ENCODE measurements at regions not wholly inside any gene's neighbourhood (a gene's known extent, or its start where the extent isn't known, plus 50 kb on each side); places are given as distances from the start of the nearest gene placed in this dataset.
"Not testable (repeated sequence)": the region's sequence is repeated elsewhere in the genome, so short reads cannot be mapped to it uniquely, and the experiment has no call there.

DNA sequence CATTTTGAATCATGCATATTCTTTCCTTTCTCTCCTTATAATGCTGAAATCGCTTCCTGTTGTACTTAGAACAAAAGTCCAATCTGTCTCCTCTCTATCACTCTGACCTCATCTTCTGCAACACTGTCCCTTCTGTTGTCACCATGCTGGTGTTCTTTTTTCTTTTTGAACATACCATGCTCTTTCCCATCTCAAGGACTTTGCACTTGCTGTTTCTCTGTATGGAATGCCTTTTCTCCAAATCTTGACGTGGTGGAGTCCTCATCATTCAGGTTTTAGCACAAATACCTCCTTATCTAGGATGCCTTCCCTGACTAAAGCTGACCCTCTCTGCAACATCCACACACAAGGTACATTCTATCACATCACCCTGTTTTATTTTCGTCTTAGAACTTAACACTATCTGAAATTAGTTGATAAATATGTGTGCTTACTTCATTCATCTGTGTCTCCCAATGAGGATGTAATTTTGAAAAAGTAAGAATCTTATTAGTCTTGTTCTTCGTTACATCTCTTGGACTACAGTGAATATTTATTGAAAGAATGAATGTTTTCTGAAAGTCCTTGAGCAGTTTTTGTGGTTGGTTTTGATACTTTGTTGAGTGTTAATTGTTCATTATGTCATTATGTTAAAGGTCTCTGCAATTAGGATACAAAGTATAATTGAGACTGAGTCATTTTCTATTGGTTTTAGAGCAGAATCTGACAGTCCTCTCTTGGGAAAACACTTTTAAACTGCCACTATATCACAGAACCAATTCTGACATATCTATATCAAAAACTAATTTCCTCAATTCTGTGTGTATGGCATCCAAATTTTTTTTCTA lies 145.3 kb upstream of the RASA1 start:
- ATAC-seq: peak; percentile 10
- CTCF ChIA-PET: interaction anchor here (0.9 to 4.5 kb wide), 3 partner anchors 23 to 146 kb away, joined by 3 to 13 read pairs (median 8); partner anchors contain the start of gene RASA1
- peak overlapping the region; percentile 93 for H3K27ac Mint-ChIP-seq
- H3K4me1 Mint-ChIP-seq: peaks cover 58% of the 10 kb centered on the region
- no peaks in the 10 kb centered on the region for H3K27me3 Mint-ChIP-seq
- H3K9me3 Mint-ChIP-seq (ENCODE audit: low read depth): no peaks in the 10 kb centered on the region
- H3K4me3 Mint-ChIP-seq: peak overlapping the region; percentile 54
- H3K36me3 Mint-ChIP-seq: peaks cover 10% of the 10 kb centered on the region
- DNase-seq: no peak

DNA sequence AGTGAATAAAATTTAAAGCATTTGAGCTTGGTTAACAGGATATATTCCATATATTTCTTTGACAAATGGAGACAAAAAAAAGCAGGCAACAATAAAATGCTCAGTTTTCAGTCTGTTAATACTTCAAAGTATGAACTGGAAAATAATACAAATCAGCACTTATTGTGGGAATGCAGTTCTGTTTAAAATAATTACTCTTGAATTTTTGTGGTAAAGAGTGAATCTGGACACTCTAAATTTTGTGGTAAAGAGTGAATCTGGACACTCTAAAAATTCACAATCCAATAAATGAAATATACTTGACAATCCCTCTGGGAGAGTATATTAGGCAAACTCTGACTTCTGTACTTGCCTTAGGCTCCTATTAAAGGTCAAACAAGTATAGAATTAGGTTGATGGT lies 141.9 kb upstream of the RASA1 start:
- Mint-ChIP-seq H3K4me1 (peaks cover 45% of the 10 kb centered on the region), H3K27ac (no peak overlapping the region), H3K27me3 (no peaks in the 10 kb centered on the region), H3K36me3 (peaks cover 9% of the 10 kb centered on the region), H3K4me3 (no peak overlapping the region), H3K9me3 (ENCODE audit: low read depth) (no peaks in the 10 kb centered on the region)
- CTCF ChIA-PET: no interaction called here
- DNase-seq (no peak), ATAC-seq (no peak)

DNA sequence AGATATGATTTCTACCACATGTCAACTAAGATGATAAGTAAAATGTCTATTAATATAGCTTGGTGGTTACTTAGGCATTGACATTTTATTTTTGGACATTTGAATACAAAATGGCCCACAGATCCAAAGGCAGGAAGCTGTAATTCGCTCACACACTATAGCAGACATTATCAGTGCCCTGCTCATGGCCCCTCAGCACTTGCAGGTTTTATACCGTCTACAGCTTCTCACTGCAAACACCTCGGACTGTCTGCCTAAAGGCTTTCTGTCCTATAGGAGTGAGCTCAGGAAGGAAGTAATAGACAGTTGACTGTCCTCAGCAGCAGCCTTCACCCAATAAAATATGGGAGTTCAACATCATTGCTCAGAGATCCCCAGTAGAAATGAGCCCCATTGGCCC lies 140.8 kb upstream of the RASA1 start:
- Mint-ChIP-seq H3K4me3 (no peak overlapping the region), H3K36me3 (peaks cover 9% of the 10 kb centered on the region), H3K4me1 (peaks cover 36% of the 10 kb centered on the region), H3K27ac (peak overlapping the region; percentile 73), H3K9me3 (ENCODE audit: low read depth) (no peaks in the 10 kb centered on the region), H3K27me3 (no peaks in the 10 kb centered on the region)
- DNase-seq (no peak), ATAC-seq (peak; percentile 22)
- CTCF ChIA-PET: interaction anchor here (1.7 to 2.3 kb wide), 2 partner anchors 12 to 273 kb away, joined by 5 to 7 read pairs; no protein-coding TSS in a partner anchor

GRCh38 chr5:87127426-87127825 lies 140.3 kb upstream of the RASA1 start:
- DNase-seq (no peak), ATAC-seq (peak; percentile 95)
- H3K36me3 Mint-ChIP-seq: peaks cover 9% of the 10 kb centered on the region
- peaks cover 30% of the 10 kb centered on the region for H3K4me1 Mint-ChIP-seq
- CTCF ChIA-PET: interaction anchor here (1.7 to 2.3 kb wide), 2 partner anchors 11 to 273 kb away, joined by 5 to 7 read pairs; no protein-coding TSS in a partner anchor
- peak overlapping the region; percentile 73 for H3K27ac Mint-ChIP-seq
- no peaks in the 10 kb centered on the region for H3K9me3 Mint-ChIP-seq (ENCODE audit: low read depth)
- no peaks in the 10 kb centered on the region for H3K27me3 Mint-ChIP-seq
- H3K4me3 Mint-ChIP-seq: no peak overlapping the region

GRCh38 chr5:87127956-87128687 lies 139.6 kb upstream of the RASA1 start:
- Mint-ChIP-seq H3K9me3 (ENCODE audit: low read depth) (no peaks in the 10 kb centered on the region), H3K4me3 (no peak overlapping the region)

GRCh38 chr5:87129046-87129445 lies 138.6 kb upstream of the RASA1 start:
- Mint-ChIP-seq H3K36me3 (peaks cover 9% of the 10 kb centered on the region), H3K4me3 (no peak overlapping the region), H3K27me3 (no peaks in the 10 kb centered on the region), H3K27ac (no peak overlapping the region), H3K4me1 (peaks cover 17% of the 10 kb centered on the region), H3K9me3 (ENCODE audit: low read depth) (no peaks in the 10 kb centered on the region)
- ATAC-seq: no peak
- DNase-seq: no peak
- CTCF ChIA-PET: no interaction called here

More at GRCh38 chr5:87127956-87128687, 139.6 kb upstream of the RASA1 start:
- ATAC-seq: no peak
- DNase-seq: no peak
- H3K27me3 Mint-ChIP-seq: no peaks in the 10 kb centered on the region
- H3K36me3 Mint-ChIP-seq: peaks cover 9% of the 10 kb centered on the region
- H3K27ac Mint-ChIP-seq: peak overlapping the region; percentile 73
- H3K4me1 Mint-ChIP-seq: peaks cover 23% of the 10 kb centered on the region
- CTCF ChIA-PET: interaction anchor here (1.7 to 2.3 kb wide), 2 partner anchors 10 to 272 kb away, joined by 5 to 7 read pairs; no protein-coding TSS in a partner anchor

GRCh38 chr5:87132696-87133095 lies 135.0 kb upstream of the RASA1 start:
- CTCF ChIA-PET: no interaction called here
- no peaks in the 10 kb centered on the region for H3K27me3 Mint-ChIP-seq
- no peaks in the 10 kb centered on the region for H3K9me3 Mint-ChIP-seq (ENCODE audit: low read depth)
- H3K4me1 Mint-ChIP-seq: peaks cover 6% of the 10 kb centered on the region
- ATAC-seq (no peak), DNase-seq (no peak)
- no peak overlapping the region for H3K4me3 Mint-ChIP-seq
- no peak overlapping the region for H3K27ac Mint-ChIP-seq
- H3K36me3 Mint-ChIP-seq: no peaks in the 10 kb centered on the region

DNA sequence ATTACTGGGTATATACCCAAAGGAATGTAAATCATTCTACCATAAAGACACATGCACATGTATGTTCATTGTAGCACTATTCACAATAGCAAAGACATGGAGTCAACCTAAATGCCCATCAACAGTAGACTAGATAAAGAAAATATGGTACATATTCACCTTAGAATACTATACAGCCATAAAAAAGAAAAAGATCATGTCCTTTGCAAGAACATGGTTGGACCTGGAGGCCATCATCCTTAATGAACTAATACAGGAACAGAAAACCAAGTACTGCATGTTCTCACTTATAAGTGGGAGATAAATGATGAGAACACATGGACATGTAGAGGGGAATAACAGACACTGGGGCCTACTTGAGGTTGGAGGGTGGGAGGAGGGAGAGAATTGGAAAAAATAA lies 133.2 kb upstream of the RASA1 start:
- H3K36me3 Mint-ChIP-seq; DNase-seq; ATAC-seq; CTCF ChIA-PET; H3K27me3 Mint-ChIP-seq; H3K4me1 Mint-ChIP-seq; H3K4me3 Mint-ChIP-seq; H3K9me3 Mint-ChIP-seq (ENCODE audit: low read depth); H3K27ac Mint-ChIP-seq: not testable (repeated sequence)

- Mint-ChIP-seq H3K4me3 (no peak overlapping the region), H3K4me1 (no peaks in the 10 kb centered on the region), H3K27ac (no peak overlapping the region), H3K36me3 (no peaks in the 10 kb centered on the region), H3K9me3 (ENCODE audit: low read depth) (no peaks in the 10 kb centered on the region), H3K27me3 (no peaks in the 10 kb centered on the region)
- no peak for DNase-seq
- CTCF ChIA-PET: no interaction called here
- no peak for ATAC-seq
These were observed 131.6 kb upstream of the RASA1 start for GRCh38 chr5:87136096-87136495.

- no peaks in the 10 kb centered on the region for H3K9me3 Mint-ChIP-seq (ENCODE audit: low read depth)
- no peak for DNase-seq
- H3K4me1 Mint-ChIP-seq: no peaks in the 10 kb centered on the region
- no peaks in the 10 kb centered on the region for H3K36me3 Mint-ChIP-seq
- no peak for ATAC-seq
- no peak overlapping the region for H3K27ac Mint-ChIP-seq
- no peaks in the 10 kb centered on the region for H3K27me3 Mint-ChIP-seq
- H3K4me3 Mint-ChIP-seq: no peak overlapping the region
- CTCF ChIA-PET: no interaction called here
These were observed 130.9 kb upstream of the RASA1 start for GRCh38 chr5:87136733-87137132.

DNA sequence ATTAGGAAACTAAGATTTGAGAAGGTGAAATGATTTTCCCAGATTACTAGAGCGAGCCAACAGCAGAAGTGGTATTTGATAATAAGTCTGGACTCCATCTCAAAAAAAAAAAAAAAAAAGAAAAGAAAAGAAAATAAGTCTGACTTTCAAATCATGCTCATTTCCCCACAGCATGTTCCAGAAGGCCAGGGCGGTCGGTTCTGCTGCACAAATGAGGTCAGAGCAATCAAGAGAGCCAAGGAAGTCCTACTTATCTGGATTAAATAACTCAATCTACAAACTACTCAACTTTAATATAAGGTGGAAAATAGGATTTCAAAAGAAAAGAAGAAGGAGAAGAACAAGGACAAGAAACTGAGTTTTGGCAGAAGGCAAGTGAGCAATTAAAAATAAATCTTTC lies 130.4 kb upstream of the RASA1 start:
- H3K27me3 Mint-ChIP-seq: no peaks in the 10 kb centered on the region
- H3K9me3 Mint-ChIP-seq (ENCODE audit: low read depth): no peaks in the 10 kb centered on the region
- no peak overlapping the region for H3K4me3 Mint-ChIP-seq
- no peak overlapping the region for H3K27ac Mint-ChIP-seq
- DNase-seq: no peak
- H3K4me1 Mint-ChIP-seq: no peaks in the 10 kb centered on the region
- ATAC-seq: no peak
- H3K36me3 Mint-ChIP-seq: no peaks in the 10 kb centered on the region
- CTCF ChIA-PET: no interaction called here

- CTCF ChIA-PET: interaction anchor here (1.0 to 1.7 kb wide), 3 partner anchors 10 to 22 kb away, joined by 3 to 5 read pairs (median 4); no protein-coding TSS in a partner anchor
- Mint-ChIP-seq H3K36me3 (no peaks in the 10 kb centered on the region), H3K9me3 (ENCODE audit: low read depth) (no peaks in the 10 kb centered on the region), H3K4me3 (no peak overlapping the region), H3K27me3 (no peaks in the 10 kb centered on the region), H3K4me1 (no peaks in the 10 kb centered on the region), H3K27ac (no peak overlapping the region)
- ATAC-seq: no peak
- no peak for DNase-seq
These were observed 129.4 kb upstream of the RASA1 start for GRCh38 chr5:87138091-87138805.

- Mint-ChIP-seq H3K27ac (no peak overlapping the region), H3K4me3 (no peak overlapping the region), H3K36me3 (no peaks in the 10 kb centered on the region), H3K4me1 (no peaks in the 10 kb centered on the region), H3K27me3 (no peaks in the 10 kb centered on the region), H3K9me3 (ENCODE audit: low read depth) (no peaks in the 10 kb centered on the region)
- CTCF ChIA-PET: interaction anchor here (1.2 kb wide), 1 partner anchor 21 kb away, joined by 4 read pairs; no protein-coding TSS in a partner anchor
- ATAC-seq (no peak), DNase-seq (no peak)
These were observed 127.9 kb upstream of the RASA1 start for GRCh38 chr5:87139795-87140194.

Measured in activated CD8-positive, alpha-beta memory T cell treated with anti-CD3 and anti-CD28 coated beads, Interleukin-2, amount 10 ng/mL, durations not matched to agents 7 days and 5 days (primary cell).